ENCODE measurements at regions not wholly inside any gene's neighbourhood (a gene's known extent, or its start where the extent isn't known, plus 50 kb on each side); places are given as distances from the start of the nearest gene placed in this dataset.

DNA sequence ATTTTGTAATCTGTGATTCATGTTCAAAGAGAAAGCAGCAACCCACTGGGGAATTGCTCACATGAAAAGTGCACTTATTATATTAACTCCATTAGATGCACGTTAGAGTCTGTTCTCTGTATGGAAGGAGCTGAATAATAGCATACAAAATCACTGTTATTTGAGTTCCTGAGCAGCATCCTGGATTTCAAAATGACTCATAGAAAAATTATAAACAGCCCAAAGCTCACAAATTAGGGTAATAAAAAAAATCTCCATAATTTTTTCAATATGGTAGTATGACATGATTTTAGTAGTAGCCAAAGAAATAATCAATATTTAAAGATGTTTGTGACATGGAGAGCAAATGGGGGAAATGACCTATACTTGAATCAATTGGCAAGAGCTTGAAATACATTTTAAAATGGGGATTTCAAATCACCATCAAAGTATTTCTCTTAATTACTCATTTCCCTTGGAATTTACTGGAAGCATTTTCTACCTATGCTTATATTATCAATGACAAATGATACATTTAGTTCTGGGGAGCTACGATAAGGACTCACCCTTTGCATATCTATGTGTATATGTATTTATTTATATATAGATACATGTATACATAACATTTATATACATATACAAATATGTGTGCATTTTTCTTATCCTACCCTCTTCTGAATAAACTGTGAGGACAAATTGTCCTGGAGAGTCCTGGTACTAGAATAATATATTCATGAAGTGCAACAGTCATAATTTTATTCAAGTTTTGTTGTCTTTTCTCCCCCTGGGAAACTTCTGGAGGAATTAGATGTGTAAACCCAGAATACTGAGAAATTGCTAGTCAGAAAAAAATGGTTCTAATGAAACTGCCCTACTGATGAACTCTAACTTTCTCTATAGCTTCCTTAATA is 116.3 kb downstream of the RPL22L1 start:
- no peaks in the 10 kb centered on the region for H3K4me1 ChIP-seq
- DNase-seq, result no peak
- intact Hi-C loops (cut with DNase I; ENCODE audit: low total_unique reads), result no loop called here
- no peaks in the 10 kb centered on the region for H3K9me3 ChIP-seq
- no peak overlapping the region for H3K27ac ChIP-seq
- TF ChIP-seq POLR2A (IDR thresholded peaks at IDR 0.05), result no peak
- no peak for TF ChIP-seq CTCF (IDR thresholded peaks at IDR 0.05)
- no peaks in the 10 kb centered on the region for H3K27me3 ChIP-seq
- H3K4me3 ChIP-seq, result no peak overlapping the region
- no peaks in the 10 kb centered on the region for H3K36me3 ChIP-seq

DNA sequence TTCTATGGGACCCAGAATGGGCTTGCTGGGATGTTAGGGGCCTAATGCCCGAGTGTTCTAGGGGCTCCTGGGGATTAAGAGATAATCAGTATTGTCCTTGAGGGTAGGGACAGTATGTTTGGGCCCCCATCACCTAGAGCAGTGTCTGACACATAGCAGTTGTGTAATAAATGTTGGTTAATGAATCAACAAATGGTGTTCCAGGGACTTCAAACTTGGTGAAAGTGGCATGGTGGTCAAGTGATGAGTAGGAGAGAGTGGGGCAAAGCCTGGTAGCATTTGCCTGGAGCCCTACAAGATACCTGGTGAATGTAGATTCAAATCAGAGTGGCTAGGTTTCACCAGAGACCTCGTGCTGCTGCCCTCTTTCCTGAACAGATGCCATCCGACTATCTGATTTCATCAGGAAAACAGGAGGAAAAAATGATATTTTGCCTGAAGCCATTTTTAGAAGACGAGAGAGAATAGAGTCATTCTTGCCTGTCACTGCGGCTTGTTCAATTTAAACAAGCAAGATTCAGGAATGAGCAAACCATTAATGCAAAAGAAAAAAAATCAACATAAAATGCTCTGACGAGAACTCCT is 117.3 kb downstream of the RPL22L1 start:
- Histone ChIP-seq H3K36me3 (no peaks in the 10 kb centered on the region), H3K4me1 (no peaks in the 10 kb centered on the region), H3K27me3 (no peaks in the 10 kb centered on the region), H3K27ac (no peak overlapping the region), H3K4me3 (no peak overlapping the region), H3K9me3 (no peaks in the 10 kb centered on the region)
- intact Hi-C loops (cut with DNase I; ENCODE audit: low total_unique reads), result no loop called here
- TF ChIP-seq CTCF (IDR thresholded peaks at IDR 0.05) (no peak), POLR2A (IDR thresholded peaks at IDR 0.05) (no peak)
- DNase-seq, result no peak

- DNase-seq, result no peak
- Histone ChIP-seq H3K4me3 (no peak overlapping the region), H3K9me3 (no peaks in the 10 kb centered on the region), H3K27ac (peak overlapping the region in 1 of 2 donors; percentile 46), H3K36me3 (no peaks in the 10 kb centered on the region), H3K27me3 (no peaks in the 10 kb centered on the region), H3K4me1 (no peaks in the 10 kb centered on the region)
- intact Hi-C loops (cut with DNase I; ENCODE audit: low total_unique reads), result no loop called here
- no peak for TF ChIP-seq POLR2A (IDR thresholded peaks at IDR 0.05)
- TF ChIP-seq CTCF (IDR thresholded peaks at IDR 0.05), result no peak
These were observed 118.1 kb downstream of the RPL22L1 start for GRCh38 chr3:170751899-170752293.

DNA sequence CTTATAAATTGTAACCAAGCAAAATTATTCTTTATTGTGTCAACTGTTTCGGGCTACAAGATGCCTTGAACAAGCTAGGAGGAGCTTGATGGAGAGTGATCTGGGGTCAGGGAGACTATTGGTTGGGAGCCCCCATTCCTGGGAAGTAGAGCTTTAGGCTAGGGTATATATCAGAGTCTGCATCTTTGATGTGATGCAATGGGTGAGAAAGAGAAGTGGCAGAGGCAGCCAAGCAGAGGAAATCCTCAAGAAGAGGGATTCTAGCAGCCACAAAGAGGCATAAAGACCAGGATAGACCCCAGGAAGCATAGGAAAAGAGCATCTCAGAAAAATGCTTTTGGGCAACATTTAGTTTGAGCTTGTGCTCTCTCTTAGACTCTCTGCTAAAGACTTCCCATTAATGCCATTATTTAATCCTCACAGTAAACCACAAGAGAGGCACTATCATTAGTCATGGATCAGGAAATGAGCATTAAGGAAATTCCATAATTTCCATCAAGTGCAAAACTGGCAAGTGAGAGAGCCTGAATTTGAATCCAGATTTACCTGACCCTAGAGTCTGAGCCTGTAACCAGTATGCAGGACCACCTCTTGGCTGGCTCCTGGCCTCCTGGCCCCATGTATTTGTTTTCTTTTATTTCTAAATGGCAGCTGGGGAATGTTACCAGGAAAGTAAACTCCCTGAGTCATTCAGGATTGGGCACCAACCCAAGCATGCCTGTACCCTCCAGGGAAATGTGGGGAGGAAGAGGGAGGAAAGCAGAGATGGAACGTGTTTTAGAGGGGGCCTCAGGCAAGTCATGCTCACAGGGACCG is 118.7 kb downstream of the RPL22L1 start:
- intact Hi-C loops (cut with DNase I; ENCODE audit: low total_unique reads), result no loop called here
- Histone ChIP-seq H3K36me3 (no peaks in the 10 kb centered on the region), H3K27ac (peak overlapping the region in 1 of 2 donors; percentile 46), H3K4me3 (no peak overlapping the region), H3K4me1 (no peaks in the 10 kb centered on the region), H3K27me3 (no peaks in the 10 kb centered on the region), H3K9me3 (no peaks in the 10 kb centered on the region)
- TF ChIP-seq POLR2A (IDR thresholded peaks at IDR 0.05), result no peak
- no peak for TF ChIP-seq CTCF (IDR thresholded peaks at IDR 0.05)
- DNase-seq, result peak; percentile 19 to 38

DNA sequence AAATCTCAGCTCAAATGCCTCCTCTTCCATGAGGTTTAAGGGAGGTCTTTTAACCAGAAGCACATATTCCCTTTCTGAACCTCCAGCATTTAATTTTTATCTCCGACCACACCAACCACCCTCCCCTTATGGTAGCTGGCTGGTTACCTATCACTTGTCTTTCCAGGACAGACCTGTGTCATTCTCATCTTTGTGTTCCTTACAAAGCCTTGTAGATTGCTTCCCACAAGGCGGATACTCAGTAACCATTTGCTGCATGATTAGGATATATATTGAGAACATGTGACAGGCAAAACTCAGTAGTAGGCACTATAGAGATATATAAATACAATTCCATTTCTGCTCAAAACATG is 119.5 kb downstream of the RPL22L1 start:
- DNase-seq, result no peak
- no peak overlapping the region for H3K27ac ChIP-seq
- no peaks in the 10 kb centered on the region for H3K4me1 ChIP-seq
- no peaks in the 10 kb centered on the region for H3K27me3 ChIP-seq
- H3K36me3 ChIP-seq, result no peaks in the 10 kb centered on the region
- intact Hi-C loops (cut with DNase I; ENCODE audit: low total_unique reads), result no loop called here
- TF ChIP-seq POLR2A (IDR thresholded peaks at IDR 0.05) (no peak), CTCF (IDR thresholded peaks at IDR 0.05) (no peak)
- no peak overlapping the region for H3K4me3 ChIP-seq
- H3K9me3 ChIP-seq, result no peaks in the 10 kb centered on the region

Data from uterus (tissue), 3 donors.